ENCODE measurements at regions not wholly inside any gene's neighbourhood (a gene's known extent, or its start where the extent isn't known, plus 50 kb on each side); places are given as distances from the start of the nearest gene placed in this dataset.
"Not testable (repeated sequence)": the region's sequence is repeated elsewhere in the genome, so short reads cannot be mapped to it uniquely, and the experiment has no call there.

- no peak for DNase-seq (ENCODE audit: low spot score)
Observed at GRCh38 chr3:147471741-147472140, 62.6 kb downstream of the ZIC1 start.

- DNase-seq (ENCODE audit: low spot score) = no peak
Observed at GRCh38 chr3:147472846-147473245, 63.7 kb downstream of the ZIC1 start.

- no peak for DNase-seq (ENCODE audit: low spot score)
Observed at GRCh38 chr3:147483145-147483544, 74.0 kb downstream of the ZIC1 start.

- no peak for DNase-seq (ENCODE audit: low spot score)
Observed at GRCh38 chr3:147483578-147483977, 74.4 kb downstream of the ZIC1 start.

GRCh38 chr3:147493065-147493464 lies 83.9 kb downstream of the ZIC1 start:
- no peak for DNase-seq (ENCODE audit: low spot score)

GRCh38 chr3:147493666-147494065 lies 84.5 kb downstream of the ZIC1 start:
- DNase-seq (ENCODE audit: low spot score) = no peak

- DNase-seq (ENCODE audit: low spot score) = no peak
Observed at GRCh38 chr3:147497286-147497685, 88.1 kb downstream of the ZIC1 start.

GRCh38 chr3:147507638-147508286 lies 98.6 kb downstream of the ZIC1 start:
- no peak for DNase-seq (ENCODE audit: low spot score)

- DNase-seq (ENCODE audit: low spot score) = no peak
Observed at GRCh38 chr3:147509448-147509847, 100.3 kb downstream of the ZIC1 start.

GRCh38 chr3:147513785-147514184 lies 104.6 kb downstream of the ZIC1 start:
- no peak for DNase-seq (ENCODE audit: low spot score)

- no peak for DNase-seq (ENCODE audit: low spot score)
Observed at GRCh38 chr3:147514366-147515160, 105.4 kb downstream of the ZIC1 start.

GRCh38 chr3:147518465-147518864 lies 109.3 kb downstream of the ZIC1 start:
- DNase-seq (ENCODE audit: low spot score) = no peak

- DNase-seq (ENCODE audit: low spot score) = no peak
Observed at GRCh38 chr3:147521646-147522045, 112.5 kb downstream of the ZIC1 start.

- DNase-seq (ENCODE audit: low spot score) = not testable (repeated sequence)
Observed at GRCh38 chr3:147522780-147523179, 113.6 kb downstream of the ZIC1 start.

- no peak for DNase-seq (ENCODE audit: low spot score)
Observed at GRCh38 chr3:147529551-147529950, 120.4 kb downstream of the ZIC1 start.

- no peak for DNase-seq (ENCODE audit: low spot score)
Observed at GRCh38 chr3:147538034-147538433, 128.9 kb downstream of the ZIC1 start.

- DNase-seq (ENCODE audit: low spot score) = no peak
Observed at GRCh38 chr3:147540921-147541320, 131.8 kb downstream of the ZIC1 start.

GRCh38 chr3:147544290-147544689 lies 135.1 kb downstream of the ZIC1 start:
- DNase-seq (ENCODE audit: low spot score) = no peak

GRCh38 chr3:147551491-147551890 lies 142.3 kb downstream of the ZIC1 start:
- no peak for DNase-seq (ENCODE audit: low spot score)

GRCh38 chr3:147554332-147554731 lies 145.2 kb downstream of the ZIC1 start:
- no peak for DNase-seq (ENCODE audit: low spot score)

- no peak for DNase-seq (ENCODE audit: low spot score)
Observed at GRCh38 chr3:147572970-147573340, 163.8 kb downstream of the ZIC1 start.

GRCh38 chr3:147574621-147575020 lies 165.5 kb downstream of the ZIC1 start:
- no peak for DNase-seq (ENCODE audit: low spot score)

- no peak for DNase-seq (ENCODE audit: low spot score)
Observed at GRCh38 chr3:147575391-147575790, 166.2 kb downstream of the ZIC1 start.

- DNase-seq (ENCODE audit: low spot score) = no peak
Observed at GRCh38 chr3:147582642-147583041, 173.5 kb downstream of the ZIC1 start.

Data from mucosa of gallbladder (tissue), 1 donor.